HG02759 (cell line): ENCODE measurements at regions not wholly inside any gene's neighbourhood (a gene's known extent, or its start where the extent isn't known, plus 50 kb on each side); places are given as distances from the start of the nearest gene placed in this dataset.
"Not testable (repeated sequence)": the region's sequence is repeated elsewhere in the genome, so short reads cannot be mapped to it uniquely, and the experiment has no call there.

Experiments
- ATAC-seq: cut with Tn5 transposase; IDR thresholded peaks from one replicate; pipeline ENCODE4 v1.9.1; 2021; ENCODE audit warnings: mild to moderate bottlenecking, moderate library complexity; ENCODE audit not compliant: unreplicated experiment

DNA sequence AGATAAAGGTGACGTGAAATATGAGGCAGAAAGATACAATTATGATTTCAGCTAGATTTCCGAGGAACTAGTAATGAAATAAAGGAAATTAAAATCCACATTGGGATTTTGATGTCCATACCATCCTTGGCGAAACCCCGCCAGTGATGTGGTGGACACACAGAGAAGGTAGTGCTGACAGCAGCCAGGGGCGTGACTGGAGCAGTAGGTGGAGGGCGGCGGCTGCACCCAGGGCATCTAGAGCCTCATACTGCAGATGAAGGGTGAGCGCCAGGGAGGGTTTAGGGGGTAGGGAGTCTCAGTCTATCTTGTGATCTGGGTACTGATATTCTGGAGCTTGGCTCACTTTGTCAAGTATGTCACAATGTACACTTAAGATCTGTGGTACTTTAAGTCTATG lies 855.5 kb upstream of the POM121L12 start:
- no peak for ATAC-seq

DNA sequence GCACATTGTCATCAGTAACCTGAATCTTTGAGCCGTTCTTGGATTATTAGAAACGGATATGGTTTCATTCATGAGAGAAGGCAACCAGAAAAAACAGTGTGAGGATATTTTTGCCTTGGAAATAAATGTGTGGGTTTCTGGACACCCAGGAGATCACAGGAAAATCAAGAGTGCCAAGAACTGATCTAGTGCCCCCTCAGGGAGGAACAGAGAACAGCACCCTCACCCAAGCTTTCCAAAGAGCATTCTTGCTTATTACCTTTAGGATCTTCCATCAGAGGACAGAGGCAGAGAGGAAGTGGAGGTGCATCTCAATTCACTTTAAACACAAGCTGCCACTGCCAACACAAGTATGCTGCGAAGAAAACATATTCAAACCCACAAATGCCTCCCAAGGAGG lies 851.5 kb upstream of the COBL start:
- ATAC-seq: no peak

DNA sequence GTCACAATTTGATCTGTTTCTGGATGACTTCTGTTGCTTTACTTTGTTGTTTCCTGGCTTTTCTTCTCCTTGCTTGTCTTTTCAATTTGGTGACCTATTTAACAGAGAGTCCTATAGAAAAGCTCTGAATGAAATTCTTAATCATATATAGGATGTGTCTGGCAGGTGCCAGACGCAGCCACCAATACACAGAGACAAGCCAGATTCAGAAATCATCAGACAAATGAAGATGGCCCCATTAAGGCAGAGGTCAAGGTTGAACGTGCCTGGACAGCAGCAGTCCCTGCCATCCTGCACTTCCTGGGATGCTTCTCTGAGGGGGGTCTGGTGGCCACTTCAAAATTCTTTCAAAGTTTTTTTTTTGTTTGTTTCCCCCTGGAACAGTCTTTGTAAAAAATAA lies 846.7 kb upstream of the COBL start:
- ATAC-seq: no peak

DNA sequence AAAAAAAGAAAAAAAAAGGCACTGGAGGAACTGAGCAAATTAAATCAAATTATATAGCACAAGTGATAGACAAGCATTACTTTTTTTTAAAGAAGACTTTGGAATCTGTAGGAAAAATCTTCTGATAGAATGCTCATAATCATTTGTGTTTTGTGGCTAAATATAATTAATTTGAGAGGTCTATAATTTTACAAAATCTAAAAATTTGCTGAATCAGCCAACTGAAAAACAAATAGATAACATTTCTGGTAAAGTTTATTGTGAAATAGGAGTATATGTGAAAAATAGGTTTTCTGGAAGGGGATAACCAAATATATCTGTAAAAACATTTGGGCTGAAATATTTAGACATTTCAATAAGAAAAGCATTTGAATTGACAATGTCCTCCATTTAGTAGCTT lies 844.9 kb upstream of the COBL start:
- no peak for ATAC-seq

DNA sequence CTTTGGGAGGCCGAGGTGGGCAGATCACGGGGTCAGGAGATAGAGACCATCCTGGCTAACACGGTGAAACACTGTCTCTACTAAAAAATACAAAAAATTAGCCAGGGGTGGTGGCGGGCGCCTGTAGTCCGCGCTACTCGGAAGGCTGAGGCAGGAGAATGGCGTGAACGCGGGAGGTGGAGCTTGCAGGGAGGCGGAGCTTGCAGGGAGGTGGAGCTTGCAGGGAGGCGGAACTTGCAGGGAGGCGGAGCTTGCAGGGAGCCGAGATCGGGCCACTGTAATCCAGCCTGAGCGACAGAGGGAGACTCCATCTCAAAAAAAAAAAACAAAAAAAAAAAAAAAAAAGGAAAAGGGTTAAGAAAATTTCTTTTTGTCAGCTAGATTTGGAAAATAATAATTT lies 842.8 kb upstream of the COBL start:
- not testable (repeated sequence) for ATAC-seq

DNA sequence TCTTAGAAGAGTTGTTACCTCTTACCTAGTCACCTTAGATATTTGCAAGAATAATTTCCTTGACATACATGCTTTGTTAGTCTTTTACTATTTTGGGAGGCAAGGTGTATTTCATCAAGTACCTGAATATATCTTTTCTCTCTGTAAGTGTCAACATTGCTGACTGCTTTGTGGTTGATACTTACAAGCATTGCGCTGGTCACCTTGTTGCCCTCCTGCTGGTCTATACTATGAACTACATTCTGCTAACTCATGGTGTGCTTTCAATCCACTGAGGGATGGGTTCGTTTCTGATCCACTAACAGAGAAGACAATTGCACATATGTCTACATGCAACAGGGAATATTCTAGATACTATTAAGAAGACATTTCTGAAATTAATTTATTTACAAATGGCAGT lies 837.8 kb upstream of the COBL start:
- ATAC-seq: no peak

DNA sequence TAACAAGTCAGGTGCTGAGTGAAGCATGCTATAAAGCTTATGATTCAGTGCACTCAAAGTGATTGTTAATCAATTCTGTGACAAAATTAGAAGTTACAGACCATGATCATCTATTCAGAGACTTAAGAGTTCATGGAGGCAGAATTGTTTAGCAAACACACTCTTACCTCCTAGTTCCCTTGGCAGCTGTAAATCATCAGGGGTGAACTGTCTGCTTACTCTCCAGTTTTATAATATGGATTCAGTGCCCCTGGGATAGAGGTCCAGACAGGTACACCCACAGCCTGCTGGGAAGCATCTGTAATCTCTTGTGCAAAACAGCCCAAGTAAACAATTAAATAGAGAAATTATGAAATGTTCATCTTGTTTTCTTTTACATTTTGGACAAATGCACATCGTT lies 835.0 kb upstream of the COBL start:
- ATAC-seq: no peak

DNA sequence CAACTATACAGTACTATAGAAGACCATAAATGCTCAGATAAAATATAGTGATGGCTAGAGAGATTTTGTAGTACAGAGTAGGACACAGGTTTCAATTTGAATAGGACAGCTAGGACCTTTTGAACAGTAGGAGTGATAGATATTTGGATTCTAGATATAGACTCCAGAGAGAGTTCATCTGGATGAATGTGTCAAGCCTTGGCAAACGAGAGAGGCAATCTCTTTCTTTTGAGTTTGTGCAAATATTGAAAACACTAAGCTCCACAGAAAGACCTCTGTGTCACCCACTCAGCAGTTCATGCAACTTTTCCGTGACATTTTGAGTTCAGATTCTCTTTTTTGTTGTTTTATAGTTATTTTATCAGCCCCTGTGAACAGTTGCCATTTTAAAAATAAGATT lies 834.3 kb upstream of the COBL start:
- ATAC-seq: no peak

DNA sequence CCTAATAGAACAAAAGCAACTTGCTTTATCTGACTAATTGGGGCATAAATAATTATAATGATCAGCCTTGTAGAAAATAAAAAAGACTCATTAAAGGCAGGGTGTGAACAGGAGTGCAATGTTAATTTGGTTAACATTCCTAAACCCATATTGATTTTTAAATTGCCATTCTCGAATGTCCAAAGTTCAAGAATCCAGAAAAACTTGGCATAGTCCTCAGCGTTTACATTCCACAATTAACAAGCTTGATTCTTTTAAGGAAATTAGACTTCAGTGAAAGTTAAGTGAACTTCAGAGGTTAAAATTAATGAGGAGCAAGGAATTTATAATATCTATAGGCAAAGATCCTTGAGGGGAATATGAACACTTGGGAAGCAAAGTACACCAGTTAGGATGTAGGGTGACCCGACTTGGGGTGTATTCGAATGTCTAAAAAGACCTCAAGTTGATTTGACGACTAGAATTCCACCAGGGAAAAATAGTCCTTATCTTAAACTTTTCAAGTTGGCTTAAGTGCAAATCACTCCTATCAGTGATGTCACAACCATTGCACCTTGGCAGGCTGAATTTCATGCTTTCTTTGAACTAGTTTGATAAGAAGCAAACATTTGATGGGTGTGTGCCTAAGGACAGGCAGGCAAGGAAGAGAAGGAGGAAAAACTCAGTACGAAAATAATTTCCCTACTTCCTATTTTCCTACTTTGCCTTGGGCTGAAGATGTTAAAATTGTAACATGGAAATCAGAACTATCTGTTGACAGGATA lies 830.4 kb upstream of the COBL start:
- no peak for ATAC-seq

DNA sequence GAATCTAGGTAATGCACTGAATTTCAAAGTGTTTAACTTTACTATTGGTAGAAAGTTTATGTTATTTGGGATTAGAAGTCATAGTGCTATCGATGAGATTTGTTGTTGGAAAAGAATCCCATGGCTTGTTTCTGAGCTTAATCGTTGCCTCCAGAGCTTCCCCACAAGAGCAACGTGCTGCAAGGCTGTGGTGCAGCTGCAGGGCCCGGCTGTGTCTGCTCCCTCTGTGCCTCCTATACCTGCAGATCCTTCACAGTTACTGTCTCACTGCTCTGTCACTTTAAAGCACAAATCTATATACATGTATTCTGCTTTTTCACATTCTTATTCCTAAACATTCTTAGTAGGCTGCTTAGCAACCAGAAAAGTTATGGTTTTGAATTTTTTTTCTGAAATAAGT lies 826.6 kb upstream of the COBL start:
- ATAC-seq: no peak

DNA sequence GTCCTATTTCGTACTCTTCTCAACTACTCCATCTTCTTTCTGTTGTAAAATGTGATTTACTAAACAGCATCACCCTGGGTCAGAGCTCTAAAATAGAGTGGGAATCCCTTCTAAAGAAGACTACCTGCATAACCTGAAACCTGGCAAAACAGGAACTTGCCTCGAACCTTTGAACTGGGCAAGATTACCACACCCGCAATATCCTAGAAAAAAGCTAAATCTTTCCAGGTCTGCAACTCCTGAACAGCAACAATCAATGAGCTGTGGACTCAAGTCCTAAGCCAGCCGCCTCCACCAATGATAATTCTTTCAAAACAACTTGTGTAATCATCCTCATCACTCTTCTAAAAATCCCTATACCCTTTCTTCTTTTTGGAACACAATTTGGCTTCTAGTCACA lies 824.2 kb upstream of the COBL start:
- ATAC-seq: no peak

DNA sequence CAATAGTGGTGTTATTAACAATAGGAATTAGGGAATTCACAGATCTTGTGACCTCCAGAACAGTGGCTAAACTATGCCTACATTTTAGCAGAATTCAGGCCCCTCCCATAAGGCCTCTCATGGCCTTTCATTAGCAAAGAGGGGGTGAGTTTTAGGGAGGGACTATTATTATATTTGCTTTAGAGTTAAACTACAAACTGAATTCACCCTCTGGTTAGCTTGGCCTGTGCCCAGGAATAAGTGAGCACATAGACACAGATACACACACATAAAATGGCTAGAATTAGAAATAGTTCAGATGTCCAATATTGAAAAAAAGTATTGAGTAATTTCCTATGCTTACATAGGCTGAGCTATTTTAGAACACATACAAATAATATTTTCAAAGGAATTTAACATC lies 818.8 kb upstream of the COBL start:
- ATAC-seq: no peak

DNA sequence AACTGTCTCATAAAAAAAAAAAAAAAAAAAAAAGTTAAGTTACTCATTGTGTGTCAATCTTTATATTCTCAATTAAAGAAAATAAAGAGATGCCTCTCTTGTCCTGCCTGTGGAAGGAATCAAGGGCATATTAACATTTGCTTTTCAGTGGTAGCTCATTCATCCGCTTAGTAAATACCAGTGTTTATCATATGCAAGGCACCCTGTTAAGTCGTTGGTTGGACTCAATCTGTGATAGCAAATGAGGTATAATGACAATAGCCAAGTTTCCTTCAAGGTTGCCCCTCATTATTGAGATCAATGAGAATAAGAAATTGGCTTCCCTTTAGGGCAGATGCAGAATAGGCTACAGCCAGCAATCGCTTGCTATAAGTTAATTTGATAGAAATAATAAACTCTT lies 812.7 kb upstream of the COBL start:
- no peak for ATAC-seq

DNA sequence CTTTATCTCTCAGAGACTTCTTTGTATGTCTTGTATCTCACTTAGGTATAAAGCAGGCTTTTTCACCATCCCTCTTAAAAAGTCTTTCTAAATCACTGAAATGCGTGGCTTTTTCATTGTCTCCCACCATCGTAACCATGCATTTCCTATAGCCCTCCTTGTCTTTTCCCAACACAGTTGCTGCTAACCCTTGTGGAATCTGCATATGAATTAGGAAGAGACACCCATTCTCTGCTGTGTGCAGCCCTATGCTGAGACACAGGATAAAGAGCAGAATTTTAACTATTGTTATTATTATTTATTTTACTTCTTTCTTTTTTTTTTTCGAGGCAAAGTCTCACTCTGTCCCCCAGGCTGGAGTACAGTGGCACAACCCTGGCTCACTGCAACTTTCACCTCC lies 804.3 kb upstream of the COBL start:
- no peak for ATAC-seq

DNA sequence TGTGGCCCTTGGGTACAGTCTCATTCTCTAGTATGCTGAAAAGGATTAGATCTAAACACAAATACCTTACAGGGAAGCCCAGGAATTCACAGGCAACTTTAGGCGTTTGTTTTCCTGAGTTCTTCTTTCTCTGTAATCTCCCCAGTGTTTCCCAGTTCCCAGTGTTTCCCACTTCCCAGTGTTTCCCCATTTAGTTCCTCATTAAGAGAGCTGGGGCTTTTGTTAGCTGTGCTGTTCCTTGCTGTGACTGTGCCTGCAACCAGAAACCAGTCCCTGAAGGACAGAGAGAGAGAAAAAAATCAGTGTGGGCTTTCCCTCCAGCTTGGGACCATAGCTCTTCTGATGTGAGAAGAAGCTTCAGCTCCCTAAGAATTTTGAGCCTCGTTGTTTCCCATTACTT lies 802.9 kb upstream of the COBL start:
- no peak for ATAC-seq

DNA sequence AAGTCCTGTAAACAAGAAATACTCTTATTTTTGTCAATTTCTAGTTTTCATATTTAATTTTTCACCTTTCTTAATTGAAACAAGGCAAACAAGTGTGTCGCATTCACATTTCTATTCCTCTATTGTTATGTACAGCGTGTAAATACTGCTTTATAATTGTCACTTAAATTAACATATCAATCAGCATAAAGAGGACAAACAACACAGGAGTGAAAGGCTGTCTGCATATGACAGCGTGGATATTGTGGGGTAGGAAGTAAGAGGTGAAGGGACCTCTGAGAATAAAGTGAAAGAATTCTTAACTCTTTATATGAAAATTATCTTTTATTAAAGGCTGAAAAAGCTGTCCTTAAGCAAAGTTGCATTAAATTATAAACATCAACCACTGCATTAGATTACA lies 797.9 kb upstream of the COBL start:
- ATAC-seq: no peak

DNA sequence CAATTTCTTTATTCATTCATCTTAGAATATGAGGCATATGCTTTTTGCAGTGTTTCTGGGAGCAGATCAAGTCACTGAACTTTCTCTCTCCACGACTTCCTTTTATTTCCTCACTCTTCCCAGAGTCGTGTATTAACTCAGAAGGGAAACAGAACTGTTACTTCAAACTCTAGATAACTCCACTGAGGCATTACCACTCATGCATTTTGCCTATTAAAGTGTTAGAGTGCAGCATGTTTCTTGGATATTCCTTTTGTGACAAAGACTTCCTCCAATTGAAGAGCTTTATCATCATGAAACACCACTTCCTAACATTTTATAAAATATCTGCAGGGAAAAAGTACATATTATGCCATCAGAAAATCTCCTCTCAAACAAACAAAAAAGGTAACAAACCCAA lies 797.4 kb upstream of the COBL start:
- ATAC-seq: no peak

DNA sequence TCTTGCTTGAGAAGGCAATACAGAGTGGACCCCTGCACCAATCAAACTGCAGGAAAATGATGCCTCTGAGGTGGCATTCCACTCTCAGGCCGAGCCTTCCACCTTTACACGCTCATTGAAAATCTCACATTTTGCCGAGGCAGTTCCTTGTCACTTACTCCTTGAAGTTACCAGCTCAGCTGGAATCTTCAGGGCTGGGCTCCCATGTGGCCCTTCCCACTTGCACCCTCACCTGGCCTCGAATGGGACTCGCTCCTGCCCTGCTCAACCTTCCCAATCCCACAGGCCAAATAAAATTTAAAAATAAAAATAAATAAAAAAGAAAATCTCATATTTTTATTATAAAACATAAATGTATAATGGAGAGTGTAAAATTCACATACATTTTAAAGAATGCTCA lies 790.7 kb upstream of the COBL start:
- no peak for ATAC-seq

DNA sequence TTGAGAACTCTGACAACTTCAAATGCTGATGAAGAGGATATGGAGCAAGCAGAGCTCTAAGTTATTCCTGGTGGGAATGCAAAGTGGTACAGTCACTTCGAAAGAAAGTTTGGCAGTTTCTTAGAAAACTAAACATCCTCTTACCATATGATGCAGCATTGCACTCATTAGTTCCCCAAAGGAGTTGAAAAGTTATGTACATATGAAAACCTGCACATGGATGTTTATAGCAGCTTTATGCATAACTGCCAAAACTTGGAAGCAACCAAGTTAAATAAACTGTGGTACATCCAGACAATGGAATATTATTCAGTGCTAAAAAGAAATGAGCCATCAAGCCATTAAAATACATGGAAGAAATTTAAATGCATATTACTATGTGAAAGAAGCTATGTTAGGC lies 779.3 kb upstream of the COBL start:
- no peak for ATAC-seq

DNA sequence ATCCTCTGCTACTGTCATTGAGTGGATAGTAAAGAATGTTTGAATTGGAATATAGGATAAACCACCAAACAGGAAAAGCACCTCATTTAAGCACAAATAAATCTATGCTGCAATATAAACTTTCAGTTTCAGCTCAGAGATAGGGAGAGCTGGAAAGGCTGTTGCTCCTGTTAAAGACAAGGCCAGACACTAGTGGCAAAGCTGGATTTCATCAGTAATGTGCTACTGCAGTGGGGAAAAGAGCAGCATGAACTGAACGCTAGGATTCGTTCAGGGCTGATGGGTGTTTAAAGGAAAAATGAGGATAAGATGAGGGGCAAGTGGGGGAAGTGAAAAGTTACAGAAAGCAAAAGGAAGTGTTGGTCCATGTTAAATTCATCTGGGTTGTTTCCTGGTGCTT lies 775.4 kb upstream of the COBL start:
- no peak for ATAC-seq

DNA sequence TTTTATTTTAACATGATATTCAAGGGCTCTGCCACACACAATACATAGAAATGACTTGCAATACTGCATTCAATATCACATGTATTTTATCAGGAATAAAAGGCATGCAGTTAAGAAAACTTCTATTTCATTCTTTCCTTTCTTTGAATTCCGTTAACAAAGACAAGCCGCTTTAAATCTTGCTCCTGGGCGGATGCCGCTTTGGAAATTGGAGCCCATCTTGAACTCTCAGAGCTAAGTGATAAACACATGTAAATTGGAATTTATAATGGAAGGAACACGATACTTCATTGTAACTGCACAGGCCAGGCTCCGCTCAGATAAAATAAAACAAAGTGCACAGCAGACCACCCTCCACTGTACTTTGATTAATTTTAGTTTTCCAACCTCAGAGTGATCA lies 774.5 kb upstream of the COBL start:
- no peak for ATAC-seq

DNA sequence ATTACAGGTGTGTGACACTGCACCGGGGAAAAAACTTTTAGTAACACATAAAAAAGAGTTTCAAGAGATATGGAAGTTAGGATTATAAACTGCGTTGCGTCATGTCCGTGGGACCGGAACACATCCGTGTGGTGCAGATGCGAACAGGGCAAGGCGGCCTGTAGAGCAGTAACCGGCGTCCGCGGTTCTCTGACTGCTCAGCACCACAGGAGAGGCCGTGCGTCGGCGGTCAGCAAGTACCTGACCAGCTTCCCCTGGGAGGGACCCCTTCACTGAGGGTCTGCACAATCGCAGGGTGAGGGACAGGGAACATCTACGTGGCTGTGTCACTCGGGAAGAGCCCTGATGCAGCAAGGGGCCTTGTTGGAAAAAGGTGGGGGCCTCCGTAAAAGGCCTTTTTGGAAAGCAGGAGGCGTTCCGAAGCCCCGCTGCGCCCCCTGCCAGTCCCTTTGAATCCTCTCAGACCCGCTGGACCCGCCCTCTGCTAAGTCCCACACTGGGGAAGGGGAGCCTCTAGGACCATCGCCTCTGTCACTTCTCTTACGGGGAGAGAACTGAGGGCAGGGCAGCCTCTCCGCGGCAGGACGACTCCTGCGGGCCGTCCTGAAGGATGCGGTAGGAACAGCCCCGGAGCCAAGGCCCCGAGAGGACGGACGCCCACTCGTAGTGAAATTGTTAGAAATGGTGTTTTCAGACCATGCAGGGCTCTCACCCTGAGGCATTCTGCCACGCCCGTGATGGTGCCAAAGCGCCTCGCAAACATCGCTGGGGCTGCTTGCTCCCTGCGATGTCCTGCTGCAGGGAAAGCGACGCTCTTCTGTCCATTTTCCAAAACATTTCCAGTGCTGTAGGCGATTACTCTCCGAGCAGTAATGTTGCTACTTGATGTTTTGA lies 771.6 kb upstream of the COBL start:
- no peak for ATAC-seq
